ENCODE measurements at regions not wholly inside any gene's neighbourhood (a gene's known extent, or its start where the extent isn't known, plus 50 kb on each side); places are given as distances from the start of the nearest gene placed in this dataset.
"Not testable (repeated sequence)": the region's sequence is repeated elsewhere in the genome, so short reads cannot be mapped to it uniquely, and the experiment has no call there.

GRCh38 chr5:72676831-72677230 lies 139.6 kb upstream of the TNPO1 start:
- TF ChIP-seq POLR2AphosphoS5, EP300, CTCF, POLR2A (IDR thresholded peaks at IDR 0.05): not testable (repeated sequence)

Data from suprapubic skin (tissue), 4 donors.